K562 (cell line): ENCODE measurements at regions not wholly inside any gene's neighbourhood (a gene's known extent, or its start where the extent isn't known, plus 50 kb on each side); places are given as distances from the start of the nearest gene placed in this dataset.

Experiments used
- EHMT2 ChIP-seq: fragments of 450-650 bp; IDR thresholded peaks from 2 replicates; pipeline ENCODE4 v1.6.1; 2018; ENCODE audit warnings: antibody characterized with exemption
- HEY1 ChIP-seq: fragments of 250-450 bp; sonication (Bioruptor Pico); IDR thresholded peaks from 2 replicates; pipeline ENCODE4 v1.5.0; 2020; ENCODE audit warnings: mild to moderate bottlenecking, moderate library complexity, borderline replicate concordance
- KDM5B ChIP-seq: fragments of 200-600 bp; sonication (generic); IDR thresholded peaks from 2 replicates; pipeline ENCODE4 v1.6.1; 2012; ENCODE audit warnings: low read depth, mild to moderate bottlenecking, moderate library complexity, low read length, control low read depth, inconsistent platforms; ENCODE audit not compliant: insufficient replicate concordance
- RBFOX2 ChIP-seq: fragments of 200-400 bp; formaldehyde crosslinking; IDR thresholded peaks from 2 replicates; pipeline ENCODE4 v1.6.1; 2017; ENCODE audit warnings: low read depth, mild to moderate bottlenecking, low read length, moderate library complexity
- ZFX ChIP-seq: sonication (generic); formaldehyde crosslinking; IDR thresholded peaks from 2 replicates; pipeline ENCODE4 v1.8.0; 2022; ENCODE audit warnings: mild to moderate bottlenecking, missing genetic modification reagents, moderate library complexity
- TF ChIP-seq, protein P1 (sequence below): sonication (generic); formaldehyde crosslinking; IDR thresholded peaks from 2 replicates; pipeline ENCODE4 v1.8.0; 2022; ENCODE audit warnings: mild to moderate bottlenecking, missing genetic modification reagents
- TF ChIP-seq, protein P2 (sequence below): fragments of 450-650 bp; IDR thresholded peaks from 2 replicates; pipeline ENCODE4 v1.6.1; 2018; ENCODE audit warnings: mild to moderate bottlenecking, low read depth; ENCODE audit not compliant: partially characterized antibody
- TF ChIP-seq, protein P3 (sequence below): sonication (generic); formaldehyde crosslinking; IDR thresholded peaks from 2 replicates; pipeline ENCODE4 v1.9.0; 2022; ENCODE audit warnings: mild to moderate bottlenecking, missing genetic modification reagents

DNA sequence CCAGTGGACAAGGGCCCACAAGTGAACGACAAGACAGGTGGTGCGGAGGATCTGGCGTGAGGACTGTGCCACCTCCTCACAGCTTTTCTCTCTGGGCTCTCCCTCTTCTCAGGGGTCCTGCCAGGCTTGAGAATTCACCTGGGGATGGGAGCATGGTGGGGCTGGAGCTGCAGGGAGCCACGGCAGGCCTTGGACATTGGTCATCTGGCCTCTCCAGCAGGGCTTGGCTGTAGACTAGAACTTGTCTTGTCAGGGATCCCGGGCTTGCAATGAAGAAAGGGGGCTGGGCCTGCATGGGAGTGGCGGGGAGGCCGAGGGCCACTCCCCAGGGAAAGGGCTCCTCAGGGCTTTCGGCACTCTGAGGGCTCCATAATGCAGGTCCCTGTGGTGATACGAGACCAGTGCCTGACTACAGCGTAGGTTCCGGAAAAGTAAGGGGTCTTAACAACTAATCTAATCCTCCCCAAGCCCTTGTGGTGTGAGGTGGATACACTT lies 126.7 kb downstream of the MACROH2A1 start (continued):
- TF ChIP-seq KDM5B = no peak
- TF ChIP-seq, protein P1, sequence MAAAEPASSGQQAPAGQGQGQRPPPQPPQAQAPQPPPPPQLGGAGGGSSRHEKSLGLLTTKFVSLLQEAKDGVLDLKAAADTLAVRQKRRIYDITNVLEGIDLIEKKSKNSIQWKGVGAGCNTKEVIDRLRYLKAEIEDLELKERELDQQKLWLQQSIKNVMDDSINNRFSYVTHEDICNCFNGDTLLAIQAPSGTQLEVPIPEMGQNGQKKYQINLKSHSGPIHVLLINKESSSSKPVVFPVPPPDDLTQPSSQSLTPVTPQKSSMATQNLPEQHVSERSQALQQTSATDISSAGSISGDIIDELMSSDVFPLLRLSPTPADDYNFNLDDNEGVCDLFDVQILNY (CRISPR knock-in tag) = no peak
- peak; percentile 56 for TF ChIP-seq RBFOX2
- TF ChIP-seq HEY1 (CRISPR knock-in tag) = no peak
- TF ChIP-seq, protein P2, sequence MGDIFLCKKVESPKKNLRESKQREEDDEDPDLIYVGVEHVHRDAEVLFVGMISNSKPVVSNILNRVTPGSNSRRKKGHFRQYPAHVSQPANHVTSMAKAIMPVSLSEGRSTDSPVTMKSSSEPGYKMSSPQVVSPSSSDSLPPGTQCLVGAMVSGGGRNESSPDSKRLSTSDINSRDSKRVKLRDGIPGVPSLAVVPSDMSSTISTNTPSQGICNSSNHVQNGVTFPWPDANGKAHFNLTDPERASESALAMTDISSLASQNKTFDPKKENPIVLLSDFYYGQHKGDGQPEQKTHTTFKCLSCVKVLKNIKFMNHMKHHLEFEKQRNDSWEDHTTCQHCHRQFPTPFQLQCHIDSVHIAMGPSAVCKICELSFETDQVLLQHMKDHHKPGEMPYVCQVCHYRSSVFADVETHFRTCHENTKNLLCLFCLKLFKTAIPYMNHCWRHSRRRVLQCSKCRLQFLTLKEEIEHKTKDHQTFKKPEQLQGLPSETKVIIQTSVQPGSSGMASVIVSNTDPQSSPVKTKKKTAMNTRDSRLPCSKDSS = no peak
- TF ChIP-seq, protein P3, sequence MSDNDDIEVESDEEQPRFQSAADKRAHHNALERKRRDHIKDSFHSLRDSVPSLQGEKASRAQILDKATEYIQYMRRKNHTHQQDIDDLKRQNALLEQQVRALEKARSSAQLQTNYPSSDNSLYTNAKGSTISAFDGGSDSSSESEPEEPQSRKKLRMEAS (CRISPR knock-in tag) = no peak
- no peak for TF ChIP-seq EHMT2
- peak; percentile 16 for TF ChIP-seq ZFX
